ENCODE measurements at regions not wholly inside any gene's neighbourhood (a gene's known extent, or its start where the extent isn't known, plus 50 kb on each side); places are given as distances from the start of the nearest gene placed in this dataset.

DNA sequence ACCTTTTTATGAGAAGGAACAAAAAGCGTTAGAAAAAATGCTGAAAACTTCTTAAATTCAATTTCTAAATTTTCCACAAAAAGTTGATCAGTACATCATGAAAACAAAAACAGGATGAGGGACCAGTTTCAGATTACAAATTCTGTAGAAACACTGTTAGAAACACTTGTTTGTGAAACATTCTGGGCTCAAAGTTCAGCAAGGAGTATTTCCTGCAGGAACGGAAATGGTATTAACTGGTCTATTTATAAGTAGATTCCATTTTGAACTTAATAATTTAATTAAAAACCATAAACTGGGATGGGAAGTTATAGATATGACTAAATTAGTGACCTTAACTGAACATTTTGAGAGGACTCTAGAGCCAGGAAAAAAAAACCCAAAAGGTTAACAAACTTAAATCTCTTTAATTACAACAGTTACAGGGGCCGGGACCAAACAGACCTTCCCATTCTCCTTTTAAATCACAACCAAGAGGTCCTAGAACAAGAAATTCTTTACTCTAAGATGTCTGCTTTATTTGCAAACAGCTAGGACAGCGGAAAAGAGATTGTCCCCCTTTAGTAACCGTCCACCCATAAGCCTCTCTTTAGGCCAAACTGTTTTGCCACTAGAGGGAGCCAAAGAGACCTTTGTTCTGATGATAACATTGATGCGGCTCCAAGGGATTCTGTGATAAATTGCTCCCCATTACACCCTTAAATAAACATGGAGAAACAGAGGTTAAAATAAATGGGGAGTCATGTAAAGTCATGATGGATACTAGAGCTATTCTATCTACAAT, 69.0 kb upstream of the RERGL start:
- peaks cover 37% of the 10 kb centered on the region for H3K9me3 Mint-ChIP-seq (ENCODE audit: low read depth)
- H3K4me1 Mint-ChIP-seq (ENCODE audit: low read depth) = no peaks in the 10 kb centered on the region
- no peak for DNase-seq (ENCODE audit: low spot score, unreplicated experiment)
- no peak overlapping the region for H3K4me3 Mint-ChIP-seq (ENCODE audit: low read depth)
- H3K36me3 Mint-ChIP-seq (ENCODE audit: insufficient read depth) = peaks cover 9% of the 10 kb centered on the region
- H3K27ac Mint-ChIP-seq = no peak overlapping the region
- H3K27me3 Mint-ChIP-seq = no peaks in the 10 kb centered on the region
- TF ChIP-seq, protein P1, sequence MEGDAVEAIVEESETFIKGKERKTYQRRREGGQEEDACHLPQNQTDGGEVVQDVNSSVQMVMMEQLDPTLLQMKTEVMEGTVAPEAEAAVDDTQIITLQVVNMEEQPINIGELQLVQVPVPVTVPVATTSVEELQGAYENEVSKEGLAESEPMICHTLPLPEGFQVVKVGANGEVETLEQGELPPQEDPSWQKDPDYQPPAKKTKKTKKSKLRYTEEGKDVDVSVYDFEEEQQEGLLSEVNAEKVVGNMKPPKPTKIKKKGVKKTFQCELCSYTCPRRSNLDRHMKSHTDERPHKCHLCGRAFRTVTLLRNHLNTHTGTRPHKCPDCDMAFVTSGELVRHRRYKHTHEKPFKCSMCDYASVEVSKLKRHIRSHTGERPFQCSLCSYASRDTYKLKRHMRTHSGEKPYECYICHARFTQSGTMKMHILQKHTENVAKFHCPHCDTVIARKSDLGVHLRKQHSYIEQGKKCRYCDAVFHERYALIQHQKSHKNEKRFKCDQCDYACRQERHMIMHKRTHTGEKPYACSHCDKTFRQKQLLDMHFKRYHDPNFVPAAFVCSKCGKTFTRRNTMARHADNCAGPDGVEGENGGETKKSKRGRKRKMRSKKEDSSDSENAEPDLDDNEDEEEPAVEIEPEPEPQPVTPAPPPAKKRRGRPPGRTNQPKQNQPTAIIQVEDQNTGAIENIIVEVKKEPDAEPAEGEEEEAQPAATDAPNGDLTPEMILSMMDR (IDR thresholded peaks at IDR 0.05; ENCODE audit: unreplicated experiment) = peak; percentile 63

DNA sequence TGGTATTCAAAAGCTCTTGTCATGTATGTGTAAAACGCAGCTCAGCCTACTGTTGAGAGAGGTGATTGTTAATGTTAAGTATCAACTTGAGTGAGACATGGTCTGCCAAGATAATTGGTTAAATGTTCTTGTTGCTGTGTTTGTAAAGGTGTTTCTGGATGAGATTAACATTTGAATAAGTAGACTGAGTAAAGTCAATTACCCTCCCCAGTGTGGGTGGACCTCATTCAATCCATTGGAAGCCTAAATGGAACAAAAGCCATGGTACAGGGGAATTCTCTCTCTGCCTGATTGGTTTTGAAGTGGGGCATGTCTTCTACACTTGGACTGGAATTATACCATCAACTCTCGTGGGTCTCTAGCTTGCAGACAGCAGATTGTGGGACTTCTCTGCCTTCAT, 63.8 kb upstream of the RERGL start:
- Mint-ChIP-seq H3K27me3 (no peaks in the 10 kb centered on the region), H3K4me3 (ENCODE audit: low read depth) (no peak overlapping the region), H3K4me1 (ENCODE audit: low read depth) (peaks cover 10% of the 10 kb centered on the region), H3K9me3 (ENCODE audit: low read depth) (peaks cover 30% of the 10 kb centered on the region), H3K36me3 (ENCODE audit: insufficient read depth) (peaks cover 9% of the 10 kb centered on the region), H3K27ac (no peak overlapping the region)
- DNase-seq (ENCODE audit: low spot score, unreplicated experiment) = no peak
- TF ChIP-seq, protein P1 (IDR thresholded peaks at IDR 0.05; ENCODE audit: unreplicated experiment) = no peak

DNA sequence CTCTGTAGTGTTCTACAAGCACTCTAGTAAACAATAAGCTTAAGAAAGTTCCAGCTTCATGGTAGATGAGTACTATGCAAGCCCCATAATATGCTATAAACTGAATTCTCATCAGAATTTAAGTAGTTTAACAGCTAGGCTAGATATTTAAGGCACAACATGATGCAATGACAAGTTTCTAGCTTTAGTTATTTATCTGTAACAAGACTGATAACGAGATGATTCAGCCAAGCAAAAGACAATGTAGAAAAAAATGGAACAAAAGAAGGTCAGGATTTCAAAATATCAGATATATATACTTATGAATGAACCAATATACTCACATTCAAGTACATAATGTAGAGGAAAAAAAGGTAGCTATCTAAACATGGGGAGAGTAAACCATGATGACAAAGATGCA, 61.0 kb upstream of the RERGL start:
- Mint-ChIP-seq H3K36me3 (ENCODE audit: insufficient read depth) (peaks cover 4% of the 10 kb centered on the region), H3K4me3 (ENCODE audit: low read depth) (no peak overlapping the region), H3K9me3 (ENCODE audit: low read depth) (peaks cover 13% of the 10 kb centered on the region), H3K4me1 (ENCODE audit: low read depth) (peaks cover 19% of the 10 kb centered on the region), H3K27ac (no peak overlapping the region), H3K27me3 (no peaks in the 10 kb centered on the region)
- TF ChIP-seq, protein P1 (IDR thresholded peaks at IDR 0.05; ENCODE audit: unreplicated experiment) = no peak
- no peak for DNase-seq (ENCODE audit: low spot score, unreplicated experiment)

DNA sequence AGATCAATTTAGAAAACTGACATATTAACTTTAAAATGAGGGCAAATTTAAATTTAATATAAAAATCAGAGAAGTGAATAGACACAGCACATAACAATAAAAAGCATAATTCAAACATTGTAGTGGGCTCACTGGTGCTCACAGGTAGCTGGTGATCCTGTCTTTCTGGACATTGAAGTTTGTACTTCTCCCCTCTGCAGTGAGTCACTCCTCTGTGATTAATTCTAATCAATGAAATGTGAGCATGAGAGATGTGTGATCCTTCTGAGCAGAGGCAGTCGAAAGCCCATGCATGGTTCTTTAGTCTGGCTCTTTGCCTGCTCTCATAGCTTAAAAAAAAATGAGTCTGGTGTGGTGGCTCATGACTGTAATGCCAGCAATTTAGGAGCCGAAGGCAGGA, 59.0 kb upstream of the RERGL start:
- peaks cover 21% of the 10 kb centered on the region for H3K4me1 Mint-ChIP-seq (ENCODE audit: low read depth)

DNA sequence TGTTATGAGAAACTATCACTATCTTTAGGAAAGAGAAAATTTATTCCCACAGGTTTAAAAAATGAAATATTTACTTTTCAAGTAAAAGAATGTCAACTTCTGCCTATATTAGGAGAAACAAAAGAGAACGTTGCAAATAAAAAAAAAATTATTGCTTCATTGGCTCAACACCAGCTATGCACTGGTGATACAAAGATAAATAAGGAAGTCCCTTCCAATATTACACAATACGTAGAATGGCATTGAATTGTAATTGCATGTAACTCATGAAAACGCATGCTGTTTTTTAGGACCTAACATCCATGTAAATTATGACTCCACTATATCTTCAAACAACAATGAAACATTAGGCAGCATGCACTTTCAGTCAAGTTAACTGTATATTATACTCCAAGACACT, 56.4 kb upstream of the RERGL start:
- H3K4me1 Mint-ChIP-seq (ENCODE audit: low read depth) = peaks cover 32% of the 10 kb centered on the region
- no peaks in the 10 kb centered on the region for H3K27me3 Mint-ChIP-seq
- no peak overlapping the region for H3K27ac Mint-ChIP-seq
- no peaks in the 10 kb centered on the region for H3K9me3 Mint-ChIP-seq (ENCODE audit: low read depth)
- no peak overlapping the region for H3K4me3 Mint-ChIP-seq (ENCODE audit: low read depth)
- DNase-seq (ENCODE audit: low spot score, unreplicated experiment) = no peak
- TF ChIP-seq, protein P1 (IDR thresholded peaks at IDR 0.05; ENCODE audit: unreplicated experiment) = no peak
- no peaks in the 10 kb centered on the region for H3K36me3 Mint-ChIP-seq (ENCODE audit: insufficient read depth)

More for the DNA sequence above, 59.0 kb upstream of the RERGL start:
- TF ChIP-seq, protein P1 (IDR thresholded peaks at IDR 0.05; ENCODE audit: unreplicated experiment) = no peak
- no peak for DNase-seq (ENCODE audit: low spot score, unreplicated experiment)
- no peaks in the 10 kb centered on the region for H3K36me3 Mint-ChIP-seq (ENCODE audit: insufficient read depth)
- no peak overlapping the region for H3K4me3 Mint-ChIP-seq (ENCODE audit: low read depth)
- H3K9me3 Mint-ChIP-seq (ENCODE audit: low read depth) = no peaks in the 10 kb centered on the region
- H3K27ac Mint-ChIP-seq = no peak overlapping the region
- no peaks in the 10 kb centered on the region for H3K27me3 Mint-ChIP-seq
